G401.6 (cell line): ENCODE measurements at regions not wholly inside any gene's neighbourhood (a gene's known extent, or its start where the extent isn't known, plus 50 kb on each side); places are given as distances from the start of the nearest gene placed in this dataset.
A peak's percentile ranks its signal among the peaks of the same experiment; 100 is the strongest.
"Not testable (repeated sequence)": the region's sequence is repeated elsewhere in the genome, so short reads cannot be mapped to it uniquely, and the experiment has no call there.

Source experiments
- FAIRE-seq: peaks from 2 replicates; lab custom pipeline; 2012; peaks lifted over from hg19 to GRCh38; lab: Jason Lieb, UNC

GRCh38 chr3:118587037-118587741, 447.5 kb downstream of the IGSF11 start:
- FAIRE-seq = no peak

GRCh38 chr3:118587847-118588246, 446.8 kb downstream of the IGSF11 start:
- no peak for FAIRE-seq

- FAIRE-seq = no peak
Observed at GRCh38 chr3:118593277-118593670, 441.4 kb downstream of the IGSF11 start.

- no peak for FAIRE-seq
Observed at GRCh38 chr3:118597184-118597583, 437.5 kb downstream of the IGSF11 start.

- FAIRE-seq = no peak
Observed at GRCh38 chr3:118607915-118608820, 426.5 kb downstream of the IGSF11 start.

- no peak for FAIRE-seq
Observed at GRCh38 chr3:118618247-118619040, 416.2 kb downstream of the IGSF11 start.

- FAIRE-seq = no peak
Observed at GRCh38 chr3:118626453-118626852, 408.2 kb downstream of the IGSF11 start.

GRCh38 chr3:118628704-118629341, 405.8 kb downstream of the IGSF11 start:
- FAIRE-seq = peak; percentile 45

GRCh38 chr3:118629821-118630220, 404.8 kb downstream of the IGSF11 start:
- no peak for FAIRE-seq

GRCh38 chr3:118635711-118636110, 398.9 kb downstream of the IGSF11 start:
- FAIRE-seq = no peak

- no peak for FAIRE-seq
Observed at GRCh38 chr3:118636841-118637240, 397.8 kb downstream of the IGSF11 start.

GRCh38 chr3:118637846-118638245, 396.8 kb downstream of the IGSF11 start:
- FAIRE-seq = no peak

- FAIRE-seq = no peak
Observed at GRCh38 chr3:118641608-118642007, 393.0 kb downstream of the IGSF11 start.

- no peak for FAIRE-seq
Observed at GRCh38 chr3:118671192-118671591, 363.5 kb downstream of the IGSF11 start.

- FAIRE-seq = no peak
Observed at GRCh38 chr3:118675305-118675704, 359.3 kb downstream of the IGSF11 start.

GRCh38 chr3:118678663-118679062, 356.0 kb downstream of the IGSF11 start:
- not testable (repeated sequence) for FAIRE-seq

- no peak for FAIRE-seq
Observed at GRCh38 chr3:118682921-118683320, 351.7 kb downstream of the IGSF11 start.

GRCh38 chr3:118683636-118684035, 351.0 kb downstream of the IGSF11 start:
- FAIRE-seq = no peak

- FAIRE-seq = no peak
Observed at GRCh38 chr3:118688396-118688884, 346.2 kb downstream of the IGSF11 start.

- no peak for FAIRE-seq
Observed at GRCh38 chr3:118692416-118692815, 342.2 kb downstream of the IGSF11 start.

GRCh38 chr3:118705487-118706219, 329.0 kb downstream of the IGSF11 start:
- FAIRE-seq = no peak
